H9 (cell line): ENCODE measurements at regions not wholly inside any gene's neighbourhood (a gene's known extent, or its start where the extent isn't known, plus 50 kb on each side); places are given as distances from the start of the nearest gene placed in this dataset.

Experiments
- DNase-seq: peaks from one replicate; pipeline ENCODE4 v3.0.0-alpha.2; 2017
- H2AFZ ChIP-seq: one replicate; pipeline ENCODE4 v1.6.1; 2013; ENCODE audit warnings: mild to moderate bottlenecking, low read length, control low read depth, moderate library complexity
- H2AK5ac ChIP-seq: 2 replicates; pipeline ENCODE4 v1.6.1; 2013; ENCODE audit warnings: low read length, control low read depth, mixed read lengths; ENCODE audit not compliant: insufficient read length
- H2BK120ac ChIP-seq: one replicate; pipeline ENCODE4 v1.6.1; 2013; ENCODE audit warnings: low read depth, mild to moderate bottlenecking, low read length, control low read depth, inconsistent platforms; ENCODE audit not compliant: poor library complexity, severe bottlenecking
- H2BK12ac ChIP-seq: 2 replicates; pipeline ENCODE4 v1.6.1; 2013; ENCODE audit warnings: low read length, control low read depth, mixed read lengths, low read depth; ENCODE audit not compliant: insufficient read length
- H2BK15ac ChIP-seq: 2 replicates; pipeline ENCODE4 v1.6.1; 2013; ENCODE audit warnings: low read depth, low read length, control low read depth
- H2BK20ac ChIP-seq: one replicate; pipeline ENCODE4 v1.6.1; 2013; ENCODE audit warnings: low read depth, mild to moderate bottlenecking, low read length, control low read depth, inconsistent platforms; ENCODE audit not compliant: poor library complexity, severe bottlenecking
- H2BK5ac ChIP-seq: 2 replicates; pipeline ENCODE4 v1.6.1; 2013; ENCODE audit warnings: low read length, control low read depth, mixed read lengths; ENCODE audit not compliant: insufficient read length
- H3K14ac ChIP-seq: 2 replicates; pipeline ENCODE4 v1.6.1; 2013; ENCODE audit warnings: low read length, control low read depth; ENCODE audit not compliant: insufficient read depth
- H3K18ac ChIP-seq: 2 replicates; pipeline ENCODE4 v1.6.1; 2013; ENCODE audit warnings: low read depth, mild to moderate bottlenecking, mixed read lengths, low read length, control low read depth; ENCODE audit not compliant: insufficient read length
- H3K23ac ChIP-seq: 2 replicates; pipeline ENCODE4 v1.6.1; 2013; ENCODE audit warnings: low read length, control low read depth, mixed read lengths, low read depth; ENCODE audit not compliant: insufficient read length
- H3K23me2 ChIP-seq: 2 replicates; pipeline ENCODE4 v1.6.1; 2013; ENCODE audit warnings: low read depth, mild to moderate bottlenecking, mixed read lengths, low read length, control low read depth; ENCODE audit not compliant: insufficient read length, poor library complexity, severe bottlenecking
- H3K27ac ChIP-seq: 2 replicates; pipeline ENCODE4 v1.5.1; 2013; ENCODE audit warnings: low read length, control low read depth, mixed read lengths, low read depth; ENCODE audit not compliant: insufficient read length
- H3K27me3 ChIP-seq: 2 replicates; pipeline ENCODE4 v1.6.1; 2013; ENCODE audit warnings: low read length, control low read depth, inconsistent platforms; ENCODE audit not compliant: insufficient read depth
- H3K4ac ChIP-seq: 2 replicates; pipeline ENCODE4 v1.6.1; 2013; ENCODE audit warnings: low read depth, mild to moderate bottlenecking, control low read depth, inconsistent platforms, low read length, moderate library complexity
- H3K4me1 ChIP-seq: 2 replicates; pipeline ENCODE4 v1.6.1; 2013; ENCODE audit warnings: low read length, control low read depth, inconsistent platforms; ENCODE audit not compliant: insufficient read depth
- H3K4me2 ChIP-seq: 2 replicates; pipeline ENCODE4 v1.6.1; 2013; ENCODE audit warnings: low read length, control low read depth, mixed read lengths; ENCODE audit not compliant: insufficient read length, insufficient read depth
- H3K56ac ChIP-seq: 2 replicates; pipeline ENCODE4 v1.6.1; 2013; ENCODE audit warnings: low read depth, mild to moderate bottlenecking, mixed read lengths, low read length, control low read depth; ENCODE audit not compliant: insufficient read length
- H3K79me1 ChIP-seq: 2 replicates; pipeline ENCODE4 v1.6.1; 2013; ENCODE audit warnings: low read depth, mild to moderate bottlenecking, moderate library complexity, low read length, control low read depth, inconsistent platforms; ENCODE audit not compliant: insufficient read depth, poor library complexity, severe bottlenecking
- H3K79me2 ChIP-seq: 2 replicates; pipeline ENCODE4 v1.6.1; 2013; ENCODE audit warnings: low read length, control low read depth, inconsistent platforms; ENCODE audit not compliant: insufficient read depth
- H3K9ac ChIP-seq: 2 replicates; pipeline ENCODE4 v1.6.1; 2013; ENCODE audit warnings: low read length, control low read depth, mixed read lengths; ENCODE audit not compliant: insufficient read length; ENCODE audit errors: extremely low read depth
- H3K9me3 ChIP-seq: one replicate; pipeline ENCODE4 v1.6.1; 2013; ENCODE audit warnings: low read depth, low read length, inconsistent platforms; ENCODE audit not compliant: control insufficient read depth
- H3T11ph ChIP-seq: one replicate; pipeline ENCODE4 v1.6.1; 2013; ENCODE audit warnings: mild to moderate bottlenecking, low read length, control low read depth, inconsistent platforms
- H4K20me1 ChIP-seq: one replicate; pipeline ENCODE4 v1.6.1; 2013; ENCODE audit not compliant: control insufficient read depth, insufficient read length, insufficient read depth
- H4K5ac ChIP-seq: 2 replicates; pipeline ENCODE4 v1.6.1; 2013; ENCODE audit warnings: low read depth, mild to moderate bottlenecking, mixed read lengths, low read length, control low read depth; ENCODE audit not compliant: insufficient read length
- H4K8ac ChIP-seq: replicated peaks from 2 replicates; pipeline ENCODE4 v1.6.1; 2013; ENCODE audit warnings: low read length, control low read depth, mixed read lengths, low read depth; ENCODE audit not compliant: insufficient read length
- H4K91ac ChIP-seq: 2 replicates; pipeline ENCODE4 v1.6.1; 2013; ENCODE audit warnings: low read depth, mild to moderate bottlenecking, moderate library complexity, mixed read lengths, low read length, control low read depth; ENCODE audit not compliant: insufficient read length
- H3K27ac Mint-ChIP-seq, 3 experiments: 2 replicates in 2 of 3; 3 replicates in 1 of 3; pipeline ENCODE4 v1.8.0; 2020 to 2021; ENCODE audit warnings: mixed read lengths in 3 of 3, mild to moderate bottlenecking in 1 of 3, moderate library complexity in 1 of 3
- H3K27me3 Mint-ChIP-seq: 2 replicates; pipeline ENCODE4 v1.8.0; 2021; ENCODE audit warnings: low read depth, mild to moderate bottlenecking, moderate library complexity, mixed read lengths
- H3K36me3 Mint-ChIP-seq, 3 experiments: 2 replicates in 2 of 3; 3 replicates in 1 of 3; pipeline ENCODE4 v1.8.0; 2020 to 2021; ENCODE audit warnings: low read depth in 3 of 3, mixed read lengths in 3 of 3; ENCODE audit not compliant: insufficient read depth in 1 of 3
- H3K4me1 Mint-ChIP-seq, 2 experiments: 2 replicates each; pipeline ENCODE4 v1.8.0; 2020; ENCODE audit warnings: mixed read lengths in 2 of 2
- H3K4me3 Mint-ChIP-seq, 2 experiments: 2 replicates in 1 of 2; 3 replicates in 1 of 2; pipeline ENCODE4 v1.8.0; 2020 to 2021; ENCODE audit warnings: mild to moderate bottlenecking in 2 of 2, mixed read lengths in 2 of 2, moderate library complexity in 1 of 2
- H3K9me3 Mint-ChIP-seq, 2 experiments: 2 replicates in 1 of 2; 3 replicates in 1 of 2; pipeline ENCODE4 v1.8.0; 2020; ENCODE audit warnings: mild to moderate bottlenecking in 2 of 2, mixed read lengths in 2 of 2, moderate library complexity in 1 of 2
- TF ChIP-seq, protein P1 (sequence below): fragments of 200-600 bp; sonication (generic); conservative IDR thresholded peaks from 3 replicates; pipeline ENCODE4 v1.8.0; 2021; ENCODE audit warnings: antibody characterized with exemption, mild to moderate bottlenecking

DNA sequence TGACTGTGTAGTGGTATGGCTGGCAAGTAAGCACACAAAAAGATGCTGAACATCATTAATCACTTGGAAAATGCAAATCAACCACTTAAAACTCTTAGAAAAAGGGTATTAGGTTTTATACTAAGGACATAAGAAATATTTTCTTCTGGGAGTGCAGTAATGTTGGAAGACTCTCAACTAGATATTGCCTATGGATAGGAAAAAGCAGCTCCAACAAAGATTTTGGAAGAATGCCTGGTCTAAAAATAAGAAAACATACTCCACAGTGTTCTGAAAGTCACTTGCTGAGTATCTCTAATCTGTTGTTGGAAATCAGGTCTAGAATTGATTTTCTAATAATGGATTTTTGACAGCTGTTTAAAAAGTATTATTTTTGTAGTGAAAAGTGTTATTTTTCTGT lies 50.8 kb upstream of the PHYHIPL start:
- H3K4ac ChIP-seq = no peak overlapping the region
- no peak overlapping the region for H4K91ac ChIP-seq
- H3K4me1 ChIP-seq = no peaks in the 10 kb centered on the region
- H4K20me1 ChIP-seq = no peaks in the 10 kb centered on the region
- Mint-ChIP-seq H3K27ac (no peak overlapping the region), H3K36me3 (peaks cover 0 to 4% (median 0%) of the 10 kb centered on the region in 3 experiments; a peak in 2 of 7 replicates), H3K4me3 (no peak overlapping the region), H3K27me3 (no peaks in the 10 kb centered on the region; the same call in none of the 2 replicates), H3K4me1 (no peaks in the 10 kb centered on the region), H3K9me3 (peaks cover 3 to 4% of the 10 kb centered on the region in 2 experiments; a peak in 4 of 5 replicates)
- H2AFZ ChIP-seq = no peak overlapping the region
- no peak overlapping the region for H3K27ac ChIP-seq
- H3K9me3 ChIP-seq = no peaks in the 10 kb centered on the region
- H2BK15ac ChIP-seq = no peak overlapping the region
- no peak overlapping the region for H3K9ac ChIP-seq
- no peaks in the 10 kb centered on the region for H3K79me1 ChIP-seq
- no peak overlapping the region for H2BK120ac ChIP-seq
- no peak overlapping the region for H4K5ac ChIP-seq
- H3T11ph ChIP-seq = no peak overlapping the region
- no peak overlapping the region for H3K23ac ChIP-seq
- no peaks in the 10 kb centered on the region for H3K79me2 ChIP-seq
- H2AK5ac ChIP-seq = no peak overlapping the region
- DNase-seq = no peak
- H2BK20ac ChIP-seq = no peak overlapping the region
- no peak overlapping the region for H2BK12ac ChIP-seq
- H4K8ac ChIP-seq = no peak overlapping the region
- H3K4me2 ChIP-seq = no peak overlapping the region
- H3K23me2 ChIP-seq = no peaks in the 10 kb centered on the region
- no peak overlapping the region for H3K56ac ChIP-seq
- H3K27me3 ChIP-seq = no peaks in the 10 kb centered on the region
- TF ChIP-seq, protein P1, sequence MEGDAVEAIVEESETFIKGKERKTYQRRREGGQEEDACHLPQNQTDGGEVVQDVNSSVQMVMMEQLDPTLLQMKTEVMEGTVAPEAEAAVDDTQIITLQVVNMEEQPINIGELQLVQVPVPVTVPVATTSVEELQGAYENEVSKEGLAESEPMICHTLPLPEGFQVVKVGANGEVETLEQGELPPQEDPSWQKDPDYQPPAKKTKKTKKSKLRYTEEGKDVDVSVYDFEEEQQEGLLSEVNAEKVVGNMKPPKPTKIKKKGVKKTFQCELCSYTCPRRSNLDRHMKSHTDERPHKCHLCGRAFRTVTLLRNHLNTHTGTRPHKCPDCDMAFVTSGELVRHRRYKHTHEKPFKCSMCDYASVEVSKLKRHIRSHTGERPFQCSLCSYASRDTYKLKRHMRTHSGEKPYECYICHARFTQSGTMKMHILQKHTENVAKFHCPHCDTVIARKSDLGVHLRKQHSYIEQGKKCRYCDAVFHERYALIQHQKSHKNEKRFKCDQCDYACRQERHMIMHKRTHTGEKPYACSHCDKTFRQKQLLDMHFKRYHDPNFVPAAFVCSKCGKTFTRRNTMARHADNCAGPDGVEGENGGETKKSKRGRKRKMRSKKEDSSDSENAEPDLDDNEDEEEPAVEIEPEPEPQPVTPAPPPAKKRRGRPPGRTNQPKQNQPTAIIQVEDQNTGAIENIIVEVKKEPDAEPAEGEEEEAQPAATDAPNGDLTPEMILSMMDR = no peak
- no peak overlapping the region for H3K14ac ChIP-seq
- H2BK5ac ChIP-seq = no peak overlapping the region
- no peak overlapping the region for H3K18ac ChIP-seq
